Activated CD4-positive, alpha-beta memory T cell treated with anti-CD3 and anti-CD28 coated beads for 36 hours (primary cell): ENCODE measurements at regions not wholly inside any gene's neighbourhood (a gene's known extent, or its start where the extent isn't known, plus 50 kb on each side); places are given as distances from the start of the nearest gene placed in this dataset.
"Not testable (repeated sequence)": the region's sequence is repeated elsewhere in the genome, so short reads cannot be mapped to it uniquely, and the experiment has no call there.

Experiments
- CTCF ChIA-PET: fragments of 350-600 bp; sonication (Branson Sonifier 250); formaldehyde crosslinking; loops from one replicate; lab custom pipeline; 2021; ENCODE audit warnings: antibody characterized with exemption, inconsistent platforms; lab: Charles Lee
- POLR2A ChIA-PET: fragments of 350-600 bp; sonication (Branson Sonifier 250); formaldehyde crosslinking; loops from one replicate; lab custom pipeline; 2021; ENCODE audit warnings: antibody characterized with exemption; lab: Charles Lee
- DNase-seq: peaks from one replicate; pipeline ENCODE4 v3.0.0-alpha.2; 2020
- H3K27ac Mint-ChIP-seq: one replicate; pipeline ENCODE4 v1.8.0; 2021; ENCODE audit warnings: mixed read lengths
- H3K27me3 Mint-ChIP-seq: one replicate; pipeline ENCODE4 v1.8.0; 2021; ENCODE audit warnings: mixed read lengths
- H3K36me3 Mint-ChIP-seq: one replicate; pipeline ENCODE4 v1.8.0; 2021; ENCODE audit warnings: mixed read lengths
- H3K4me1 Mint-ChIP-seq: one replicate; pipeline ENCODE4 v1.8.0; 2021; ENCODE audit warnings: low read depth, mixed read lengths
- H3K4me3 Mint-ChIP-seq: one replicate; pipeline ENCODE4 v1.8.0; 2021; ENCODE audit warnings: mild to moderate bottlenecking, mixed read lengths
- H3K9me3 Mint-ChIP-seq: one replicate; pipeline ENCODE4 v1.8.0; 2021; ENCODE audit warnings: mixed read lengths
- intact Hi-C: fragments of 100-400 bp; cut with micrococcal nuclease; formaldehyde crosslinking; loops from one replicate; pipeline ENCODE4 v1.15.1; 2023

DNA sequence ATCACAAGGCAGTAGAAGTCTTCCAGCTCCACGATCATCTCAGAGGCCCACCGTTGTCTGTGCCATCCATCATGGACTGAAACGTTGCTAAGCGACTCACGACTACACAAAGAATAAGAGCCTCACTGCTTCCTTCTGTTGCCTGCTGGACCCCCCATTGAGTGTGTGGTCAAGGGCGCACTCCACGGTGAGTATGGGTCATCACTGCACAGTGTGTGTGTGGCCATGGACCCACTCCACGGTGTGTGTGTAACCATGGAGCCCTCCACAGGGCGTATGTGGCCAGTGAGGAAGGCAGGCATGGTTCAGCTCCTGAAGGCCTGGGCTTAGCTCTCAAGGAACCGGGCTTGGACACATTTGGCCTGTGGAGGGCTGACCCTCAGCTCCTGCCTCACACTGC is 123.4 kb upstream of the AFDN start:
- peaks cover 2% of the 10 kb centered on the region for H3K36me3 Mint-ChIP-seq
- CTCF ChIA-PET, result no interaction called here
- no peaks in the 10 kb centered on the region for H3K9me3 Mint-ChIP-seq
- intact Hi-C loops, result no loop called here
- peaks cover 34% of the 10 kb centered on the region for H3K27me3 Mint-ChIP-seq
- POLR2A ChIA-PET, result no interaction called here
- H3K4me3 Mint-ChIP-seq, result no peak overlapping the region
- peaks cover 34% of the 10 kb centered on the region for H3K4me1 Mint-ChIP-seq
- DNase-seq, result no peak
- H3K27ac Mint-ChIP-seq, result no peak overlapping the region

GRCh38 chr6:167703781-167704180 is 122.9 kb upstream of the AFDN start:
- Mint-ChIP-seq H3K4me3 (no peak overlapping the region), H3K36me3 (peaks cover 2% of the 10 kb centered on the region), H3K9me3 (no peaks in the 10 kb centered on the region), H3K27me3 (peaks cover 39% of the 10 kb centered on the region), H3K4me1 (peaks cover 35% of the 10 kb centered on the region), H3K27ac (no peak overlapping the region)
- CTCF ChIA-PET, result no interaction called here
- POLR2A ChIA-PET, result no interaction called here
- intact Hi-C loops, result no loop called here
- no peak for DNase-seq

GRCh38 chr6:167704396-167704901 is 122.3 kb upstream of the AFDN start:
- Mint-ChIP-seq H3K9me3 (no peaks in the 10 kb centered on the region), H3K27ac (no peak overlapping the region), H3K36me3 (peaks cover 2% of the 10 kb centered on the region), H3K4me1 (peaks cover 33% of the 10 kb centered on the region), H3K4me3 (no peak overlapping the region), H3K27me3 (peaks cover 45% of the 10 kb centered on the region)
- intact Hi-C loops, result no loop called here
- CTCF ChIA-PET, result no interaction called here
- POLR2A ChIA-PET, result no interaction called here
- DNase-seq, result no peak

GRCh38 chr6:167705211-167705750 is 121.4 kb upstream of the AFDN start:
- H3K9me3 Mint-ChIP-seq, result no peaks in the 10 kb centered on the region
- intact Hi-C loops, result no loop called here
- ChIA-PET CTCF (no interaction called here), POLR2A (no interaction called here)
- H3K4me3 Mint-ChIP-seq, result no peak overlapping the region
- DNase-seq, result no peak
- peaks cover 2% of the 10 kb centered on the region for H3K36me3 Mint-ChIP-seq
- H3K27ac Mint-ChIP-seq, result no peak overlapping the region
- H3K4me1 Mint-ChIP-seq, result peaks cover 25% of the 10 kb centered on the region
- H3K27me3 Mint-ChIP-seq, result peaks cover 47% of the 10 kb centered on the region

DNA sequence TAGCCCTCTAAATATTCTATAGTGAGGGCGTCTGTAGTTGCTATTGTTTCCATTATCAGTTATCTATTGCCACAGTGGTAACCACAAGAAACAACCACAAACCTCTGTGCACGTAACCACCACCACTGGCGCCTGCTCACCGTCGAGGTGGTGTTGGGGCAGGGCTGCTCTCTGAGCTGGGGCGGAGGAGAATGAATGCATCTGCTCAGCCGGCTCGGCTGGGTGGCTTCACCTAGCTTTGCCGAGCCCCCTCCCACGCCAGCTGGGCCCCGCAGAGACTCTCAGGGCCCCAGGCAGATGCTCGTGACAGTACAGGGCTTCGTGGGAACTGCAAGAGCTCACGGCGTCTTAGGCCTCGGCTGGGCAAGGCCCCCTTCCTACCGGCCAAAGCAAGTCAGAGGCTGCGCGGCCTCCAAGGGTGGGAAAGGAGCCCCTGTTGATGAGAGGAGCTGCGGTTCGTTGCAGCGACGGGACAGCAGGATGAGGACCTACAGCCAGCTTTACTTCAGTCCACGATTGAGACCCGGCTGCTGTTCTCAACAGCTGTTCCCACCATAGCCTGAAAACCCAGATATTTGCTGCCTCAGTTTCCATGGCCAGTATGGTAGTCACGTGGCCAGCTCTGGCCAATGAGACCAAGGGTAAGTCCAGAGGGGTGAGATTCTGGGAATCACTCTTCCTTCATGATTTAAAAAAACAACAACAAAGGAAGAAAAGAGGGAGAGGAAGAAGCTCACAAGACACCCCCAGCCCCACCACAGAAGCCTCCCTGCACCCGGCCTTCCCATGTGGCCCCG is 120.2 kb upstream of the AFDN start:
- POLR2A ChIA-PET, result no interaction called here
- Mint-ChIP-seq H3K9me3 (no peaks in the 10 kb centered on the region), H3K36me3 (peaks cover 2% of the 10 kb centered on the region), H3K4me1 (peaks cover 22% of the 10 kb centered on the region), H3K27me3 (peaks cover 54% of the 10 kb centered on the region), H3K4me3 (no peak overlapping the region), H3K27ac (no peak overlapping the region)
- peak; percentile 75 for DNase-seq
- intact Hi-C loops, result no loop called here
- CTCF ChIA-PET, result interaction anchor here (0.8 kb wide), 1 partner anchor 355 kb away, joined by 3 read pairs; no protein-coding TSS in a partner anchor

- intact Hi-C loops, result no loop called here
- DNase-seq, result no peak
- Mint-ChIP-seq H3K9me3 (no peaks in the 10 kb centered on the region), H3K27ac (no peak overlapping the region), H3K36me3 (peaks cover 2% of the 10 kb centered on the region), H3K4me3 (no peak overlapping the region), H3K4me1 (peaks cover 22% of the 10 kb centered on the region), H3K27me3 (peaks cover 60% of the 10 kb centered on the region)
- CTCF ChIA-PET, result no interaction called here
- POLR2A ChIA-PET, result no interaction called here
Observed at GRCh38 chr6:167707686-167708500, 118.8 kb upstream of the AFDN start.

- peaks cover 64% of the 10 kb centered on the region for H3K27me3 Mint-ChIP-seq
Observed at GRCh38 chr6:167708501-167709094, 118.1 kb upstream of the AFDN start.

DNA sequence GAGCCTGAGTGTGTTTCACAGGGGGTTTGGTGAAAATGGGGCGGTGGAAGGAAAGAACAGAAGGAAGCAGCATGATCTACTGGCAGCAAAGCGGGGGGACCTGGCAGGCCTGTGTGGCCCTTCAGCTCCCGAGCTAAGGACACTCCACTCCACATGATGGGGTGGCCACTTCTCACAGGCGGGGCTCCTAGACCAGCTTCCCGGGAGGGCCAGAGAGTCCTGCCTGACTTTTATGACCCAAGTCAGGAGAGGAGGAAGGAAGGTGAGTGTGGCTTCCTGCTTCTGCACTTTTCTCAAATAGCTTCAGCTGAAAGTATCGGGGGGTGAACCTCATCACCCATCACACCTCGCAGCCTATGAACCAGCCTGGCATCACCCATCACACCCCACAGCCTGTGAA is 117.5 kb upstream of the AFDN start:
- H3K27ac Mint-ChIP-seq, result no peak overlapping the region
- H3K9me3 Mint-ChIP-seq, result no peaks in the 10 kb centered on the region
- intact Hi-C loops, result no loop called here
- H3K4me1 Mint-ChIP-seq, result peaks cover 22% of the 10 kb centered on the region
- no peak for DNase-seq
- ChIA-PET POLR2A (no interaction called here), CTCF (no interaction called here)
- peaks cover 2% of the 10 kb centered on the region for H3K36me3 Mint-ChIP-seq
- no peak overlapping the region for H3K4me3 Mint-ChIP-seq
- H3K27me3 Mint-ChIP-seq, result peaks cover 67% of the 10 kb centered on the region

More at GRCh38 chr6:167708501-167709094, 118.1 kb upstream of the AFDN start:
- Mint-ChIP-seq H3K27ac (no peak overlapping the region), H3K4me3 (no peak overlapping the region), H3K9me3 (no peaks in the 10 kb centered on the region), H3K36me3 (peaks cover 2% of the 10 kb centered on the region), H3K4me1 (peaks cover 22% of the 10 kb centered on the region)
- POLR2A ChIA-PET, result no interaction called here
- DNase-seq, result no peak
- intact Hi-C loops, result no loop called here
- CTCF ChIA-PET, result no interaction called here

GRCh38 chr6:167709776-167710336 is 116.9 kb upstream of the AFDN start:
- DNase-seq, H3K36me3 Mint-ChIP-seq, CTCF ChIA-PET, H3K4me3 Mint-ChIP-seq, intact Hi-C loops, H3K9me3 Mint-ChIP-seq: not testable (repeated sequence)
- H3K27ac Mint-ChIP-seq, result peak overlapping the region; percentile 21
- H3K27me3 Mint-ChIP-seq, result peaks cover 64% of the 10 kb centered on the region
- H3K4me1 Mint-ChIP-seq, result peaks cover 19% of the 10 kb centered on the region
- POLR2A ChIA-PET, result interaction anchor here (0.7 kb wide), 1 partner anchor 155 kb away, joined by 3 read pairs; no protein-coding TSS in a partner anchor

- Mint-ChIP-seq H3K4me1 (peaks cover 15% of the 10 kb centered on the region), H3K36me3 (peaks cover 2% of the 10 kb centered on the region), H3K9me3 (no peaks in the 10 kb centered on the region), H3K4me3 (no peak overlapping the region), H3K27me3 (peaks cover 64% of the 10 kb centered on the region), H3K27ac (no peak overlapping the region)
- DNase-seq, result no peak
- CTCF ChIA-PET, result no interaction called here
- intact Hi-C loops, result no loop called here
- POLR2A ChIA-PET, result interaction anchor here (0.7 kb wide), 1 partner anchor 155 kb away, joined by 3 read pairs; no protein-coding TSS in a partner anchor
Observed at GRCh38 chr6:167710363-167710920, 116.3 kb upstream of the AFDN start.

- ChIA-PET POLR2A (no interaction called here), CTCF (no interaction called here)
- Mint-ChIP-seq H3K27ac (no peak overlapping the region), H3K27me3 (peaks cover 64% of the 10 kb centered on the region), H3K4me3 (no peak overlapping the region), H3K36me3 (peaks cover under 1% of the 10 kb centered on the region), H3K9me3 (no peaks in the 10 kb centered on the region), H3K4me1 (peaks cover 10% of the 10 kb centered on the region)
- DNase-seq, result no peak
- intact Hi-C loops, result no loop called here
Observed at GRCh38 chr6:167711211-167711610, 115.5 kb upstream of the AFDN start.
